ENCODE measurements at regions not wholly inside any gene's neighbourhood (a gene's known extent, or its start where the extent isn't known, plus 50 kb on each side); places are given as distances from the start of the nearest gene placed in this dataset.

GRCh38 chr3:159741281-159741680 is 247.4 kb upstream of the IL12A start:
- no peak for DNase-seq (ENCODE audit: low read depth in 2 of 2)
- Histone ChIP-seq H3K9me3 (ENCODE audit: control insufficient read depth, insufficient read depth, low read depth, low read length) (no peaks in the 10 kb centered on the region), H4K20me1 (ENCODE audit: control insufficient read depth, extremely low read depth, insufficient read depth, low read length) (no peaks in the 10 kb centered on the region), H3K9ac (ENCODE audit: insufficient read depth, low read length) (no peak overlapping the region), H3K4me2 (ENCODE audit: extremely low read depth, insufficient read depth, low read length) (no peak overlapping the region), H3K4me1 (ENCODE audit: control insufficient read depth, extremely low read depth, insufficient read depth, low read length) (no peaks in the 10 kb centered on the region), H3K79me2 (ENCODE audit: control insufficient read depth, insufficient read depth, low read length) (no peaks in the 10 kb centered on the region), H3K36me3 (ENCODE audit: control insufficient read depth, insufficient read depth, low read length) (no peaks in the 10 kb centered on the region), H3K27ac (ENCODE audit: insufficient read depth, low read length) (no peak overlapping the region), H3K27me3 (ENCODE audit: control insufficient read depth, insufficient read depth, low read length) (no peaks in the 10 kb centered on the region), H3K4me3 (replicated peaks in 1 of 4; ENCODE audit: control extremely low read depth in 1 of 4, insufficient read depth in 1 of 4, low read depth in 3 of 4, low read length in 4 of 4) (no peak overlapping the region), H2AFZ (ENCODE audit: low read length) (no peak overlapping the region)
- no peak for TF ChIP-seq EZH2 (IDR thresholded peaks at IDR 0.05; ENCODE audit: low read length, missing control alignments)
- TF ChIP-seq, protein P1, sequence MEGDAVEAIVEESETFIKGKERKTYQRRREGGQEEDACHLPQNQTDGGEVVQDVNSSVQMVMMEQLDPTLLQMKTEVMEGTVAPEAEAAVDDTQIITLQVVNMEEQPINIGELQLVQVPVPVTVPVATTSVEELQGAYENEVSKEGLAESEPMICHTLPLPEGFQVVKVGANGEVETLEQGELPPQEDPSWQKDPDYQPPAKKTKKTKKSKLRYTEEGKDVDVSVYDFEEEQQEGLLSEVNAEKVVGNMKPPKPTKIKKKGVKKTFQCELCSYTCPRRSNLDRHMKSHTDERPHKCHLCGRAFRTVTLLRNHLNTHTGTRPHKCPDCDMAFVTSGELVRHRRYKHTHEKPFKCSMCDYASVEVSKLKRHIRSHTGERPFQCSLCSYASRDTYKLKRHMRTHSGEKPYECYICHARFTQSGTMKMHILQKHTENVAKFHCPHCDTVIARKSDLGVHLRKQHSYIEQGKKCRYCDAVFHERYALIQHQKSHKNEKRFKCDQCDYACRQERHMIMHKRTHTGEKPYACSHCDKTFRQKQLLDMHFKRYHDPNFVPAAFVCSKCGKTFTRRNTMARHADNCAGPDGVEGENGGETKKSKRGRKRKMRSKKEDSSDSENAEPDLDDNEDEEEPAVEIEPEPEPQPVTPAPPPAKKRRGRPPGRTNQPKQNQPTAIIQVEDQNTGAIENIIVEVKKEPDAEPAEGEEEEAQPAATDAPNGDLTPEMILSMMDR (conservative IDR thresholded peaks at IDR 0.05 in 1 of 2, IDR thresholded peaks at IDR 0.05 in 1 of 2; ENCODE audit: low read depth in 1 of 2, low read length in 2 of 2), result no peak

- DNase-seq (ENCODE audit: low read depth in 2 of 2), result peak in 1 of 2 donors; percentile 16
These were observed 240.2 kb upstream of the IL12A start for GRCh38 chr3:159748425-159748824.

DNA sequence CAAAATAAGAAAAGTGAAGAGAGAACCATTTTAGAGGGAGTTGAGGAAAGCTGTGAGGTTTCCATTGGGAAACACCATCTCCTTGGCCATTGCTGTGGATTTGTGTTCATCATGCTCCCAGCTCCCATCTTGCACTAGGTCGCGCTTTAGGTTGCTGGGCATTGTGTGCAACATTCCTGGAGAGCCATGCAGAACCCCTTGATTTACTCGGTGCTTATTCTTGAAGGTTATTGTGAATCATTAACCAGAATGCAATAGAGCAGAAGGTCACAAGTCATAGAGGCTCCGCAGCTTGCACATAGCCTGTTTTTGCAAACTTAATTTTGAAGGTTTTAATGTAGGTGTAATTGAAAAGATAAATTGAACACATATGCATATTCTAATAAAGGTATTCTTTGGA is 239.2 kb upstream of the IL12A start:
- H3K9ac ChIP-seq (ENCODE audit: insufficient read depth, low read length), result no peak overlapping the region
- no peaks in the 10 kb centered on the region for H3K9me3 ChIP-seq (ENCODE audit: control insufficient read depth, insufficient read depth, low read depth, low read length)
- H3K4me3 ChIP-seq (replicated peaks in 1 of 4; ENCODE audit: control extremely low read depth in 1 of 4, insufficient read depth in 1 of 4, low read depth in 3 of 4, low read length in 4 of 4), result no peak overlapping the region
- TF ChIP-seq EZH2 (IDR thresholded peaks at IDR 0.05; ENCODE audit: low read length, missing control alignments), result no peak
- TF ChIP-seq, protein P1 (conservative IDR thresholded peaks at IDR 0.05 in 1 of 2, IDR thresholded peaks at IDR 0.05 in 1 of 2; ENCODE audit: low read depth in 1 of 2, low read length in 2 of 2), result no peak
- no peaks in the 10 kb centered on the region for H3K4me1 ChIP-seq (ENCODE audit: control insufficient read depth, extremely low read depth, insufficient read depth, low read length)
- H3K4me2 ChIP-seq (ENCODE audit: extremely low read depth, insufficient read depth, low read length), result no peak overlapping the region
- DNase-seq (ENCODE audit: low read depth in 2 of 2), result no peak
- H3K27me3 ChIP-seq (ENCODE audit: control insufficient read depth, insufficient read depth, low read length), result no peaks in the 10 kb centered on the region
- no peaks in the 10 kb centered on the region for H3K79me2 ChIP-seq (ENCODE audit: control insufficient read depth, insufficient read depth, low read length)
- H3K36me3 ChIP-seq (ENCODE audit: control insufficient read depth, insufficient read depth, low read length), result no peaks in the 10 kb centered on the region
- H3K27ac ChIP-seq (ENCODE audit: insufficient read depth, low read length), result no peak overlapping the region
- no peak overlapping the region for H2AFZ ChIP-seq (ENCODE audit: low read length)
- no peaks in the 10 kb centered on the region for H4K20me1 ChIP-seq (ENCODE audit: control insufficient read depth, extremely low read depth, insufficient read depth, low read length)

More at GRCh38 chr3:159748425-159748824, 240.2 kb upstream of the IL12A start:
- Histone ChIP-seq H3K36me3 (ENCODE audit: control insufficient read depth, insufficient read depth, low read length) (no peaks in the 10 kb centered on the region), H3K9ac (ENCODE audit: insufficient read depth, low read length) (no peak overlapping the region), H4K20me1 (ENCODE audit: control insufficient read depth, extremely low read depth, insufficient read depth, low read length) (no peaks in the 10 kb centered on the region), H3K27me3 (ENCODE audit: control insufficient read depth, insufficient read depth, low read length) (no peaks in the 10 kb centered on the region), H3K79me2 (ENCODE audit: control insufficient read depth, insufficient read depth, low read length) (no peaks in the 10 kb centered on the region), H3K4me2 (ENCODE audit: extremely low read depth, insufficient read depth, low read length) (no peak overlapping the region), H3K4me3 (replicated peaks in 1 of 4; ENCODE audit: control extremely low read depth in 1 of 4, insufficient read depth in 1 of 4, low read depth in 3 of 4, low read length in 4 of 4) (no peak overlapping the region), H3K27ac (ENCODE audit: insufficient read depth, low read length) (no peak overlapping the region), H3K9me3 (ENCODE audit: control insufficient read depth, insufficient read depth, low read depth, low read length) (no peaks in the 10 kb centered on the region), H3K4me1 (ENCODE audit: control insufficient read depth, extremely low read depth, insufficient read depth, low read length) (no peaks in the 10 kb centered on the region), H2AFZ (ENCODE audit: low read length) (no peak overlapping the region)
- TF ChIP-seq, protein P1 (conservative IDR thresholded peaks at IDR 0.05 in 1 of 2, IDR thresholded peaks at IDR 0.05 in 1 of 2; ENCODE audit: low read depth in 1 of 2, low read length in 2 of 2), result no peak
- no peak for TF ChIP-seq EZH2 (IDR thresholded peaks at IDR 0.05; ENCODE audit: low read length, missing control alignments)
